IMR-90 (cell line): ENCODE measurements at regions not wholly inside any gene's neighbourhood (a gene's known extent, or its start where the extent isn't known, plus 50 kb on each side); places are given as distances from the start of the nearest gene placed in this dataset.

Experiments used
- ATAC-seq: fragments of 200-7000 bp; cut with Tn5 transposase; 2 replicates; pipeline ENCODE4 v1.9.1; 2020; ENCODE audit warnings: low read depth, mild to moderate bottlenecking, moderate library complexity
- BruUV-seq: library from RNA; stranded (reverse); fragments of 400-500 nt; replicated peaks from 2 replicates; lab custom pipeline; 2021; lab: Mats Ljungman, UMichigan
- CTCF ChIA-PET: fragments of 300-600 bp; formaldehyde crosslinking; extraction: SDS; loops from one replicate; lab custom pipeline; 2021; ENCODE audit warnings: antibody characterized with exemption; lab: Yijun Ruan, JAX
- POLR2A ChIA-PET: fragments of 300-600 bp; sonication (Branson Sonifier 250); formaldehyde crosslinking; loops from one replicate; lab custom pipeline; 2022; ENCODE audit warnings: antibody characterized with exemption; ENCODE audit not compliant: unreplicated experiment; lab: Charles Lee
- DNase-seq: peaks from one replicate; pipeline ENCODE4 v3.0.0; 2013
- H2AFZ ChIP-seq: replicated peaks from 2 replicates; pipeline ENCODE3; 2013; ENCODE audit warnings: low read length, mild to moderate bottlenecking; ENCODE audit not compliant: poor library complexity
- H2AK5ac ChIP-seq: 2 replicates; pipeline ENCODE4 v1.6.1; 2013; ENCODE audit warnings: low read depth, low read length, inconsistent platforms
- H2AK9ac ChIP-seq: replicated peaks from 2 replicates; pipeline ENCODE3; 2013; ENCODE audit warnings: mild to moderate bottlenecking, low read depth, low read length, moderate library complexity; ENCODE audit not compliant: poor library complexity
- H2BK120ac ChIP-seq: 2 replicates; pipeline ENCODE4 v1.6.1; 2013; ENCODE audit warnings: low read depth, low read length, inconsistent platforms
- H2BK15ac ChIP-seq: 3 replicates; pipeline ENCODE4 v1.6.1; 2013; ENCODE audit warnings: low read depth, low read length, inconsistent platforms
- H2BK20ac ChIP-seq: 2 replicates; pipeline ENCODE4 v1.6.1; 2013; ENCODE audit warnings: low read depth, mild to moderate bottlenecking, inconsistent platforms, low read length, moderate library complexity
- H2BK5ac ChIP-seq: 2 replicates; pipeline ENCODE4 v1.6.1; 2013; ENCODE audit warnings: mild to moderate bottlenecking, low read depth, low read length, inconsistent platforms; ENCODE audit not compliant: poor library complexity, severe bottlenecking
- H3K14ac ChIP-seq: replicated peaks from 2 replicates; pipeline ENCODE4 v1.6.1; 2013; ENCODE audit warnings: low read depth, low read length, inconsistent platforms
- H3K18ac ChIP-seq: 2 replicates; pipeline ENCODE4 v1.6.1; 2013; ENCODE audit warnings: low read depth, low read length, control low read depth
- H3K23ac ChIP-seq: 2 replicates; pipeline ENCODE4 v1.6.1; 2013; ENCODE audit warnings: low read depth, low read length, inconsistent platforms
- H3K27ac ChIP-seq: 2 replicates; pipeline ENCODE4 v1.5.1; 2013; ENCODE audit warnings: mild to moderate bottlenecking, control low read depth, low read length; ENCODE audit not compliant: insufficient read depth
- H3K27me3 ChIP-seq: 2 replicates; pipeline ENCODE4 v1.6.1; 2013; ENCODE audit warnings: low read length; ENCODE audit not compliant: control insufficient read depth, insufficient read depth
- H3K36me3 ChIP-seq: 2 replicates; pipeline ENCODE4 v1.6.1; 2013; ENCODE audit warnings: low read length, mixed read lengths; ENCODE audit not compliant: control insufficient read depth, insufficient read depth
- H3K4ac ChIP-seq: 2 replicates; pipeline ENCODE4 v1.6.1; 2013; ENCODE audit warnings: low read depth, low read length, inconsistent platforms
- H3K4me1 ChIP-seq: 2 replicates; pipeline ENCODE4 v1.6.1; 2013; ENCODE audit warnings: low read length, mixed read lengths; ENCODE audit not compliant: control insufficient read depth, insufficient read depth
- H3K4me2 ChIP-seq: 2 replicates; pipeline ENCODE4 v1.6.1; 2013; ENCODE audit warnings: low read depth, mild to moderate bottlenecking, control low read depth, low read length, moderate library complexity
- H3K4me3 ChIP-seq: 2 replicates; pipeline ENCODE4 v1.5.1; 2013; ENCODE audit warnings: low read depth, mild to moderate bottlenecking, control low read depth, low read length, moderate library complexity; ENCODE audit not compliant: insufficient read depth
- H3K56ac ChIP-seq: 2 replicates; pipeline ENCODE4 v1.6.1; 2013; ENCODE audit warnings: low read length, inconsistent platforms; ENCODE audit not compliant: insufficient read depth; ENCODE audit errors: extremely low read depth
- H3K79me1 ChIP-seq, 2 experiments: 2 replicates each; pipeline ENCODE4 v1.6.1; 2013; ENCODE audit warnings: low read length in 2 of 2, inconsistent platforms in 1 of 2, low read depth in 1 of 2
- H3K9ac ChIP-seq: 2 replicates; pipeline ENCODE4 v1.6.1; 2013; ENCODE audit warnings: low read depth, low read length, control low read depth
- H3K9me1 ChIP-seq: 2 replicates; pipeline ENCODE4 v1.6.1; 2013; ENCODE audit warnings: low read length, inconsistent platforms; ENCODE audit not compliant: insufficient read depth
- H3K9me3 ChIP-seq: 2 replicates; pipeline ENCODE4 v1.6.1; 2013; ENCODE audit warnings: low read length; ENCODE audit not compliant: control insufficient read depth, insufficient read depth
- H4K20me1 ChIP-seq: 2 replicates; pipeline ENCODE4 v1.6.1; 2013; ENCODE audit warnings: low read length, inconsistent platforms; ENCODE audit not compliant: insufficient read depth
- H4K5ac ChIP-seq: 2 replicates; pipeline ENCODE4 v1.6.1; 2013; ENCODE audit warnings: mild to moderate bottlenecking, low read depth, low read length, control low read depth
- H4K8ac ChIP-seq, 2 experiments: 2 replicates each; pipeline ENCODE4 v1.6.1; 2013; ENCODE audit warnings: low read depth in 2 of 2, low read length in 2 of 2, control low read depth in 1 of 2, inconsistent platforms in 1 of 2
- H4K91ac ChIP-seq: 2 replicates; pipeline ENCODE4 v1.6.1; 2013; ENCODE audit warnings: low read depth, low read length, inconsistent platforms; ENCODE audit not compliant: insufficient read depth
- BHLHE40 ChIP-seq: fragments of 150-350 bp; IDR thresholded peaks from 2 replicates; pipeline ENCODE4 v1.6.1; 2016; ENCODE audit warnings: mild to moderate bottlenecking, low read depth, low read length
- CEBPB ChIP-seq: IDR thresholded peaks from 2 replicates; pipeline ENCODE4 v1.6.1; 2012; ENCODE audit warnings: low read depth, low read length, improper control_type of control experiment
- CHD1 ChIP-seq: IDR thresholded peaks from 2 replicates; pipeline ENCODE4 v1.6.1; 2012; ENCODE audit warnings: low read depth, low read length, improper control_type of control experiment
- CTCF ChIP-seq: conservative IDR thresholded peaks from 2 replicates; pipeline ENCODE4 v1.5.1; 2012; ENCODE audit warnings: mild to moderate bottlenecking, low read depth, low read length, improper control_type of control experiment
- ELK1 ChIP-seq: fragments of 150-350 bp; IDR thresholded peaks from 2 replicates; pipeline ENCODE4 v1.6.1; 2016; ENCODE audit warnings: low read depth, mild to moderate bottlenecking, low read length, moderate library complexity, borderline replicate concordance
- FOS ChIP-seq: fragments of 150-350 bp; IDR thresholded peaks from 2 replicates; pipeline ENCODE4 v1.6.1; 2016; ENCODE audit warnings: low read depth, low read length
- MAFK ChIP-seq: IDR thresholded peaks from 2 replicates; pipeline ENCODE4 v1.6.1; 2012; ENCODE audit warnings: low read depth, low read length, improper control_type of control experiment
- MAZ ChIP-seq: IDR thresholded peaks from 2 replicates; pipeline ENCODE4 v1.6.1; 2012; ENCODE audit warnings: low read depth, mild to moderate bottlenecking, low read length, improper control_type of control experiment, moderate library complexity, borderline replicate concordance
- MXI1 ChIP-seq: IDR thresholded peaks from 2 replicates; pipeline ENCODE4 v1.6.1; 2012; ENCODE audit warnings: low read depth, mild to moderate bottlenecking, low read length, moderate library complexity, borderline replicate concordance
- NFE2L2 ChIP-seq: fragments of 150-350 bp; IDR thresholded peaks from 2 replicates; pipeline ENCODE4 v1.6.1; 2016; ENCODE audit warnings: low read depth, mild to moderate bottlenecking, low read length
- POLR2A ChIP-seq: IDR thresholded peaks from 2 replicates; pipeline ENCODE4 v1.6.1; 2012; ENCODE audit warnings: mild to moderate bottlenecking, low read depth, low read length
- RAD21 ChIP-seq: IDR thresholded peaks from 2 replicates; pipeline ENCODE4 v1.6.1; 2012; ENCODE audit warnings: low read length, improper control_type of control experiment
- RCOR1 ChIP-seq: IDR thresholded peaks from 2 replicates; pipeline ENCODE4 v1.6.1; 2012; ENCODE audit warnings: mild to moderate bottlenecking, low read length, improper control_type of control experiment; ENCODE audit not compliant: insufficient replicate concordance
- RFX5 ChIP-seq: IDR thresholded peaks from 2 replicates; pipeline ENCODE4 v1.8.0; 2012; ENCODE audit warnings: low read depth, mild to moderate bottlenecking, low read length, moderate library complexity
- SMC3 ChIP-seq: fragments of 150-350 bp; IDR thresholded peaks from 2 replicates; pipeline ENCODE4 v1.6.1; 2016; ENCODE audit warnings: low read depth, mild to moderate bottlenecking, antibody characterized with exemption, low read length, moderate library complexity
- USF2 ChIP-seq: fragments of 150-350 bp; IDR thresholded peaks from 2 replicates; pipeline ENCODE4 v1.6.1; 2017; ENCODE audit warnings: mild to moderate bottlenecking, antibody characterized with exemption, low read length, low read depth
- WGBS, 2 experiments: methylation state at CpG; one replicate each; pipeline versions ENCODE4 v1.1.5 to v1.1.7; 2013; ENCODE audit warnings: missing lambda C conversion rate in 2 of 2; ENCODE audit not compliant: insufficient read length in 1 of 2; ENCODE audit errors: extremely low coverage in 2 of 2; 5-methylcytosine and 5-hydroxymethylcytosine counted together
- dilution Hi-C: fragments of 300-500 bp; cut with HindIII; formaldehyde crosslinking; loops from one replicate; pipeline ENCODE4 v1.14.3; 2018; ENCODE audit warnings: low sequenced_read_pairs; ENCODE audit not compliant: unreplicated experiment
- in situ Hi-C: fragments of 300-500 bp; cut with MboI; formaldehyde crosslinking; loops from 3 replicates; pipeline ENCODE4 v1.14.3; 2019; ENCODE audit warnings: low sequenced_read_pairs, inconsistent platforms, mixed read lengths
- intact Hi-C: fragments of 100-400 bp; cut with micrococcal nuclease; formaldehyde crosslinking; loops from 2 replicates; pipeline ENCODE4 v1.10.0; 2022

GRCh38 chr11:70762810-70763209 lies 364.5 kb downstream of the CTTN start:
- Histone ChIP-seq H4K20me1 (no peaks in the 10 kb centered on the region; the same call in 1 of the 2 replicates), H2BK15ac (no peak overlapping the region), H4K91ac (no peak overlapping the region), H3K9me1 (no peaks in the 10 kb centered on the region), H3K27me3 (no peaks in the 10 kb centered on the region), H3K27ac (no peak overlapping the region), H2BK20ac (no peak overlapping the region), H3K18ac (no peak overlapping the region), H3K56ac (no peak overlapping the region), H2BK5ac (no peak overlapping the region), H3K4ac (no peak overlapping the region), H3K9me3 (peaks cover 2% of the 10 kb centered on the region; the same call in 1 of the 2 replicates), H3K4me2 (no peak overlapping the region), H3K4me1 (no peaks in the 10 kb centered on the region), H3K9ac (no peak overlapping the region), H4K5ac (no peak overlapping the region), H3K36me3 (no peaks in the 10 kb centered on the region), H2AK5ac (no peak overlapping the region), H3K14ac (no peak overlapping the region), H2AK9ac (no peak overlapping the region), H2AFZ (peak overlapping the region; percentile 37), H2BK120ac (no peak overlapping the region), H3K23ac (no peak overlapping the region), H3K79me1 (no peaks in the 10 kb centered on the region), H4K8ac (no peak overlapping the region), H3K4me3 (no peak overlapping the region)
- ChIA-PET CTCF (no interaction called here), POLR2A (no interaction called here)
- TF ChIP-seq POLR2A (no peak), RCOR1 (no peak), RAD21 (no peak), MAFK (no peak), NFE2L2 (no peak), CTCF (no peak), SMC3 (no peak), MAZ (no peak), CEBPB (no peak), CHD1 (no peak), USF2 (no peak), RFX5 (no peak), BHLHE40 (no peak), ELK1 (no peak), FOS (no peak), MXI1 (no peak)
- intact Hi-C loops (no loop called here), in situ Hi-C loops (no loop called here), dilution Hi-C loops (no loop called here)
- WGBS, 2 experiments, result 40% methylated on average over 1 of the region's 7 CpGs; no CpG with 5 or more reads in 1 of the 2 experiments
- BruUV-seq, result no TSS peak
- DNase-seq (no peak), ATAC-seq (no peak)
